ENCODE measurements at regions not wholly inside any gene's neighbourhood (a gene's known extent, or its start where the extent isn't known, plus 50 kb on each side); places are given as distances from the start of the nearest gene placed in this dataset.

DNA sequence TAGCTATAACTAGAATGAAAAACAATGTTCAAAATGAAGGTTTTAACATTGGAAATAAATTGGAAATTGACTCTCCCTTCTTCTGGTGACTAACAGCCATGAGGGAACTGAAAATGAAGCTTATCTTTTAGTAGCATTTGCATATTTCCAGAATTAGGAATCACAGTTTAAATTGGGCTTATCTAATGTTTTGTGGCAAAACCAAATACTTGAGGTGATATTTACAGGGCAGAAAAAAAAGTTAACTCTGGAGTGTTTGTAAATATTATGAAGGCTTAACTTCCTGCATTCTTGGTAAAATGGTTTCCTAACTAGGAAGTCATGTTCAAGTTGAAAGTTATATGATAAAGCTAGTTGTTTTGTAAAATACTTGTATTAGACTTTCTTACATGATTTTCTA is 96.4 kb upstream of the SOX9 start:
- no peak for DNase-seq

DNA sequence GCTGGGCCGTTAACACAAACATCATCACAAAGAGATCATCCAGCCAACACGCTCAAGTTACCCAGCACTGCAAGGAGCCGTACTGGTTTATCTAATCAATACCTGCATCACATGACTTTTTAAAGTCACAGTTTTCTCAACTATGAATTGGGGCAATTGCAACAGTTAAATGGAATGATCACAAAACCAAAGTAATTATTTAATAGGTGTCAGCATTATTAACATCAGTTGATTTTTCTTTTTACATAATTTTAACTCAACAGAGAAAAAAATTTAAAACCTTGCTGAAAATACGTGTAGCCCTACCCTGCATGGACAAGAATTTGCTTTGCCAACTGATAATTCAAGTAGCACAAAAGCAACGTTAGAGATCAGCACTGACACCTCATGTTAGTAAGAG is 95.7 kb upstream of the SOX9 start:
- no peak for DNase-seq

DNA sequence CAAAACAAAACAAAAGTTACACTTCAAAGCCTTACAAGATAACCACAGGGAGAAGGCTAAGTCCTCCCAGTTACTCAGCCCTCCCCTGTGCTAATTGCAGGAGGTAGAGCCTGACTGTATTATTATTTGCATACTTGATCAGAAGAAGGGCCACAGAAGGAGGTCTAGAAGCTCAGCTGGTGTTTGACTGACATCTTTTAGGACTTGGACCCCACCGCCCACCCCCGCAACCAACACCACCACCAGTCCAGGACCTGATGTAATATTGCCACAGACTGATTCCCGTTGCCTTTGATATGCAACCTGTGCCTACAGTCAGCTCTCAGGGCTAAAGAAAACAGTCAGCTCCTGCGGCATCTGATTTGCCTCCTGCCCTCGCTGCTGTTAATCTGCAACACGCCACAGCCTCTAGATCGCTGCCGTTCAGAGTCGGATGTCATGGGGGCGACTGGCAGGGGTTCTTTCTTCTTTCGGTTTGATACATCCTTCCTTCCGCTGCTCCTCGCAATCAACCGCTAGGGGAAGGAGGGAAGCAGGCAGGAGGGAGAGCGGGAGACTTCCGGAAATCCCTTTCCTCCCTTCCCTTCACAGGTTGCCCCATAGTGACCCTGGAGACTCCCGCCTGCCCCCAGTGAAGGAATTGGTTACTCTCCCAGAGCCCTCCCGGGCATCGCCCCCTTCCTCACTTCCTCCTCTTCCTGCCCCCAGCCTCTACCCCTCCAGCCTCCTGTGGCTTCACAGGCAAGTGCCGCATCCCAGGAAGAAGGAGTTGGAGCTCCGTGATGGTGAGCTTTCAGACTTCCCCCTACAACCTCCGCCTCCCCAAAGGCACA is 90.5 kb upstream of the SOX9 start:
- DNase-seq = peak; percentile 13

DNA sequence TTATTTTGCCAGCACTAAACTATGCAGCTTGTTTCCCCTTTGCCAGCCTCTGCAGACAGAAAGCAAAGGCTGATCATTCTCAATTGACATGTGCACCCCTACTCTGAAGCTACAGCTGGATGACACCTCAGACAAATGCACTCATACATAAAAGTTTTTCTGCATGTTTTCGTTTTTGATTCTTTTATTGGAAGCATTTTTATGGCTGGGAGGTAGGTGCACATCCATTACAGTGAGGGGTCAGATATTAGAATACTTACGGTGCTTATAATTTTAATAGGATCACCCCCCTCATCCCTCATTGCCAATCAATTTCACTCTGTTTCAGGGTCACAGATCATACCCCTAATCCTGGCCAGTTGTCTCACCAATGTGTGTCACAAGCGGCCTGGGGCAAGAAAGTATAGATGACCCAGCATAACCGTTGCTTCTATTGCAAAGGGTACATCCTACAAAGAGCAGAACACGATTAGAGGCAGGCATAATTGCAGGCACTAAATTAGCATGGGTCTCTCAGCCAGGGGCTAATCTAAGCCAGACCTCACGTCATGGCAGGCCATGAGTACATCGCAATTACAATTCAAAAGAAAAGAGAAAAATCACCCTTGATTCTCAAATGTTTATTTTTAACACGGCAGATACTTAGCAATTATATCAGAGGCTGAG is 89.5 kb upstream of the SOX9 start:
- DNase-seq = no peak

DNA sequence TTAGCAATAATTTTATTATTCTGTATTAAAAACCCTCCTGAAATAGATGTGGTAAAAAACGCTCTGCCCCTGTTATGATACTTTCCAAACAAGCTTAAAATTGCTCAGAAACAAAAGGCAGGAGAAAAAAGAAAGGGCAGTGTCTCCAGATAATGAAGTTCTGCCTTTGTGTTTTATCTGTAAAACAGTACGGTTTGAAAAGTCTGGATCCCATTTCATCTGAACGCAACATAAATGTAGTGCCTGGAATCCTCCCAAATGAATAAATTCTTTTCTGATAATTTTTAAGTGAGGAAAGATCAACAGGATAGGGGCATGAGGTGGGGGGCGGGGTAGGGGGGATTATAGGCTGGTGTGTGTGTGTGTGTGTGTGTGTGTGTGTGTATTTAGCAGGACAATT is 87.5 kb upstream of the SOX9 start:
- DNase-seq = no peak

DNA sequence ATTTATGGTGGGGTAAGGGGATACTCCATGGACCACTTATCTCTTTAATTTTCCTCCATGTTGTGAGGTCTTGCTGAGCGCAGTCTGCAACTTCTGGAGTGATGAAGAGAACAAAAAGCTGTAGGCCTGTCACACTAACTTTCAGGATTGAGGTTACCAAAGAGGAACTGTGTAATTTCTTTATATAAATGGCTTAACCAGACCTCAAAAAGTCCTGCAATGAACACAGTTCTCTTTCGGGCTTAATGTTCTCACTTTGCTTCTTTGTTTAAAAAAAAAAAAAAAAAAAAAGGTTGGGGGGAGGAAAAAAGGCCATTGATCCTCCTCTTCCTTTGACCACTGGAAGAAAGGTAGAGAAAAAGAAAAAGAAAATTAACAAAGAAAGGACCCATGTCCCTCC is 86.8 kb upstream of the SOX9 start:
- DNase-seq = no peak

DNA sequence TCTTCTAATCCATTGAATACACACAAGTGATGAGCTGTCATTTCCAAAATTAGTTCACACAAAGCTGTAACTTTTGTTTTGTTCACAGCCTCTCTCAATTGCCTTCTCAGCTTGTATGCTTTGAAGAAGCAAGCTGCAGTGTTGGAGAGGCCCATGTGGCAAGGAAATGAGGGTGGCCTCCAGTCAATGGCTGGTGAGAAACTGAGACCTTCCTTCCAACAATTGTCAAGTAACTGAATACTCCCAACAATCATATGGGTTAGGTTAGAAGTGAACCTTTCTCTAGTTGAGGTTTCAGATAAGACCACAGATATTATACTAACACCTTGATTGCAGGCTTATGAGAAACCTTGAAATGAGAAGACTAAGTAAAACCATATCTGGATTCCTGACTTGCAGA is 82.4 kb upstream of the SOX9 start:
- no peak for DNase-seq

DNA sequence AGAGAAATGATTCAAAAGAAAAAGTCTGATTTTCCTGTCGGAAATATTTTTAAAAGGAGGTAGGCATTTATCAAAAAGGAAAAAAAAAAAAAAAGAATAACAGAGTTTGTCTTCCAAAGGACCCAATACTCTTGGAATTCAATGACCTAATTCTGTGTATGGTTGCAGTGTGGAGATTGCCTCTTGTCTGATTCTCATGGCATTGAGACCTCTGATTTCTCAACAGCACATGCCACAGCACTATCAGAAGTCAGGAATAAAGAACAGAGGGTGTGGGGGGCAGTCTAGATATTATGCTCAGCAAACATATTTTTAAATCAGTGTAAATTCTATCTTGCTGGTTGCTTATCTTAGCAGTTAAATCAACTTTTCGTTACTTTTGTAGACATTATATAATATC is 81.3 kb upstream of the SOX9 start:
- DNase-seq = no peak

DNA sequence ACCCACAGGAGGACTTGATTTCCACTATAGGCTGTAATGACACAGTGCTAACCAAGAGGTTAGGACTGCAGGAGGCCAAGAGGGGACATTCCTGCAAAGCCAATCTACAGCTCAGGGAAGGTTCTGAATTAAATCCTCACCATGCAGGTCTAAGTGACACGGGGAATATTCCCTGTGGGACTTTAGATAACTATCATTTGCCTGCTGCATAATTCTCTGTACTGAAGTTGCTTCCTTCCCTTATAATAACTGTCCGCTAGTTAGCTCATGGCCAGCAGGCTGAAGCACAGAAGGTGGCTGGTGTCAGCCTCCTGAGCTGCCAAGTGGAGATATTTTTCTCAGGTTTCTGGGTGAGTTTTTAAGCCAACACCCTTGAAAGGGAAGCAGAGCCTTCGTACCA is 74.6 kb upstream of the SOX9 start:
- no peak for DNase-seq

DNA sequence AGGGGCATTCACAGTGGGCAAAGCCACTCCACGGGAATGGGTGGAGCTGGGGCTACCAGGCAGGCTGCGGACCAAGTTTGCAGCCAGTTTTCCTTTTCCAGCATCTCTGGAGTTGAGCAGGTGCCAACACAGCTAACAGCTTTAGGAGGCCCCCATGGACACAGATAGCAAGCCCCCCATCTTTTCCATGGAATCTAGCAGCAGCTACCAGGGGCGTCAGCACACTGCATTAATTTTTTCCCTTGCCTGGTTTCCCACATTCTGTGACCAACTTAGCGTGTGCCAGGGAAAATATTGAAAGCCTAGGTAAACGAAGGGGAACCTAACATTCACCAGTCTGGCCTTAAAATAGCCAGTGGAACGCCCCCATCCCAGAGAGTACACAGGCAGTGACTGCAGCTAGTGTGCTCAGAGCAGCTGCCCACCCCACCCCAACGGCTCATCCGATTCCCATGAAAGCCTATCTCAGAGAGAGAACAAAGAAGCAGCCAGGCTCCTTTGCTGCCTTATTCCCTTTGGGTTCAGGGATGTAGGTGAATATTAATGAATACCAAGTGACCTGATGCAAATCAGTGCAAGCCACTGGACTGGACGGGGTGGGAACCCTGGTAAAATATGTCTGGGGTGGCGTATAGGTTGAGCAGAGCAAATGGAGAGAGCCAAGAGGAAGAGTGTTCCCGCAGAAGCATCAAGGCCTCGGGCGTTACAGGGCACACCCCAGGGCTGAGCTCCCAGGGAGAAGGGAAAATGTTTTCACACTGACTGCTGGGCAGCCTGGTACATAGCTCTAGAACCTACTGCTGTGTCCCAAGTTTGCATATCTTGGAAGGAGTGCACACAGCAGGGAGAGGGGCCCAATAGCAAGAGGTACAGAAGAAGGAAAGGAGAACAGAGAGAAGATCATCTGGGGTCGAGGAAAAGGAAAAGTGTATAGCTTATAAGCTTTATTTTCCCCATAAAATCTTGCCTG is 73.9 kb upstream of the SOX9 start:
- no peak for DNase-seq

DNA sequence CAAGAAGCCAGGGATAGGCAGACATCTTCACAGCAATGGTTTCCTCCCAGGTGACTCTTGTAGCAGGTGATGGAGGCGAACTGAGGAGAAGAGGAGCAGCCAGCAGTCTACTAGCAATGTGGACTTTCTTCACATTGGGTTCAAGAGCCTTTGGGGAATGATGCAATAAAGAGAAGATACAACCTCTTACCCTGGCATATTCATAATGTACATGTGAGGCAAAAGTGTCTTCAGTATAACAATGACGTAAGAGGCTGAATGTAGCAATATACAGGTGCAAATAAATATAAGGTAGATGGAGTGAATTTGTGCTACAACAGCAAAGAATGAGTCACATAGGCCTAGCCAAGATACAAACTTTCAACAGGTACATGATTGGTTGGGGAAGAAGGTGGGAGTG is 70.9 kb upstream of the SOX9 start:
- DNase-seq = no peak

DNA sequence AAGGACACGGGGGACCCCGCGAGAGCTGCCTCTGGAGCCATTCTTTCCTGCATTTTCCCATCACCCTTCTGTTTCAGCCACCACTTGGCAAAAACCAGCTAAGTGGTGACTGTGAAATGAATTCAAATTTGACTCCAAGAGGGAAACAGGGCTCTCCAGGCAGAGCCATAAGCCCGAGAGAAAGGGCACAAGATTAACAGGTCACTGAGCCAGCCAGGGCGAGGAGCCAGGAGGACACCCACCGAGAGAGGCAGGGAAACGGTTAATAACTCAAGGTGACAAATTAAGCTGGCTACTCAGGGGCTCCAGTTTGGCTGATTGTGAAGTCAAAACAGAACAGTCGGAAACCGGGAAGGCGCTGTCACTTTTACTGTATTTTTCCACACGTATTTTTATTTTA is 67.8 kb upstream of the SOX9 start:
- no peak for DNase-seq

DNA sequence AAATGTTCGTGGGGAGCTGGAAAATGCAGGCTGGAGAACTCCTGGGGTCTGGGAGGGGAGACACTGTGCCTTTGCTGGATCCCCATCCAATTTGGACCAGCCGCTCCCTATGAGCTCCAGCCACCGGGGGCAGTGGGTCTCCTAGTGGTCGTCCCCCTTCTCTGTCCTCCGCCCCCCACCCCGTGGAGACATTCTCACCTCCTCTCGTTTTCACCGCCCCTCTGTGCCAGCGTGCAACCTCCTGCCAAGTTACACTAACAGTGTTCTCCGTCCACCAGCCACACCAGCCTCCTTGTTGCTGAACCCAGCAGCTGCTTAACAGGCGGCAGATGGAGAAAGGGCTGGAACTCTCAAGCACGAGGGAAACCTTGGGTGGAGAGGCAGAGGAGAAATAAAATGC is 67.4 kb upstream of the SOX9 start:
- no peak for DNase-seq

DNA sequence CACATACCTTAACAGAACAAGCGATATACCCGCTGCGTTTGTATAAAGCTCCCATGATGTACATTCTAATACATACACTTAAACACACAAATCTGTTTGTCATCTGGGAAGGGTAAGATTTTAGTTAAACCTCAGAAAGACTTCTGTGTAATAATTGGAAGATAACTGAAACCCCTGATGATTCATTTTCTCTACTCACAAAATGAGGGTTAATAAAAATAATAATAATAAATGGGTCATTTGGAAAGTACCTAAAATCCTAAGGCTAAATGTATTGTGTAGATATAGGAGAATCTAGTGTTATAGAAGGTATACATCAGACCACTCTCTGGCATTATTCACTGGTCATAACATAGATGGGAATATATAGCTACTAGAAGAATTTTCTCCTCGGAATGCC is 64.7 kb upstream of the SOX9 start:
- no peak for DNase-seq

DNA sequence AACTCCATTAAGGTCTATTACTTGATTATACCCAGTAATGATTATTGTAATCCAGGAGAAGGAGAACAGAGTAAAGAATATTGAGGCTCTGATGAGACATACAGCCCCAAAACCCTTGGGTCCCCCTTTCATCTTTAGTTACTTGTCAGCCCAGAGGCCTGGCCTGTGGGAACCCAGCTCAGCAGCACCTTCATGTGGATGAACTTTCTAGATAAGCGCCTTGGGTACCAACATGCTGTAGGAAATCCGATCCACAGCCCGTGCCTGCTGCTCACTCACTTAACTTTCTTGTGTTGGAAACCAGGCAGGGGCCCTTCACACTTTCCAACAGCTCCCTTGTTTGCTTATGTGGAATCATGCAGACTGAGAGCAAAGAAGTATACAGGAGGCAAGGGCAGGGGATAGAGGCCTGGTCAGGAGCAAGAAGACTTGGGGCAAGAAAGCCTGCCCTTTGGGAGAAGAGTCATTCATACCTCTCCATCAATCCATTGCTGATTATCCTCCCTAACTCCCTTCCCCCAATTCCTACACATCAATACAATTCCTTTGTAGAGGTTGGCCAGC is 64.0 kb upstream of the SOX9 start:
- DNase-seq = no peak

DNA sequence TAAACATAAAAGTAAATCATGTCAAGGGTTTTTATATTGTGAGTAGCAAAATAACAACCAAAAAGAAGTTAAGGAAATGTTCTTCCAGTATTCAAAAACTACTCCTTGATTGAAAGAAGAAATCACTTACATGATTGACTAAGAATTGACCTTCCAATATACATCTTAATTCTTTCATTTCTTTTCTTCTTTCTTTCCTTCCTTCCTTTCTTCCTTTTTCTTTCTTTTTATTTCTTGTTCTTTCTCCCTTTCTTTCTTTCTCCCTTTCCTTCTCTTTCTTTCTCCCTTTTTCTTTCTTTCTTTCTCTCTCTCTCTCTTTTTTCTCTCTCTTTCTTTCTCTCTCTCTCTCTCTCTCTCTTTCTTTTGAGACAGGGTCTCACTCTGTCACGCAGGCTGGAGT is 60.7 kb upstream of the SOX9 start:
- DNase-seq = no peak

DNA sequence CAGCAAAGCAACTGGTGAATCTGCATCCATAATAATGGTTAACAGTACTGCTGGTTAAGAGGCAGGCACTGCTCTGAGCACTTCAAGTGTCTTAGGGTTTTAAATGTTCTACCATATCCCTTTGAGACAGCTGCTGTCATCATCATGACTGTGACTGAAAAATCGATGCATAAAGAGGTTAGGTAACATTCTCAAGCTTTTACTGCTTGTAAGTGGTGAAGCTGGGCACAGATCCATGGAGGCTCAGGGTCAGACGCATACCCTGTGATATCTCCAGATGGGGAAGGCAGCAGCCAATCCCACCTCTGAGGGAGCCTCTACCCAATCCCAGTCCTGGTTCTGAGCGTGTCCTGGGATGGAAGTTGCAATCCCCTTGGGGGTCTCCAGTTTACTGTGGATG is 57.6 kb upstream of the SOX9 start:
- no peak for DNase-seq

DNA sequence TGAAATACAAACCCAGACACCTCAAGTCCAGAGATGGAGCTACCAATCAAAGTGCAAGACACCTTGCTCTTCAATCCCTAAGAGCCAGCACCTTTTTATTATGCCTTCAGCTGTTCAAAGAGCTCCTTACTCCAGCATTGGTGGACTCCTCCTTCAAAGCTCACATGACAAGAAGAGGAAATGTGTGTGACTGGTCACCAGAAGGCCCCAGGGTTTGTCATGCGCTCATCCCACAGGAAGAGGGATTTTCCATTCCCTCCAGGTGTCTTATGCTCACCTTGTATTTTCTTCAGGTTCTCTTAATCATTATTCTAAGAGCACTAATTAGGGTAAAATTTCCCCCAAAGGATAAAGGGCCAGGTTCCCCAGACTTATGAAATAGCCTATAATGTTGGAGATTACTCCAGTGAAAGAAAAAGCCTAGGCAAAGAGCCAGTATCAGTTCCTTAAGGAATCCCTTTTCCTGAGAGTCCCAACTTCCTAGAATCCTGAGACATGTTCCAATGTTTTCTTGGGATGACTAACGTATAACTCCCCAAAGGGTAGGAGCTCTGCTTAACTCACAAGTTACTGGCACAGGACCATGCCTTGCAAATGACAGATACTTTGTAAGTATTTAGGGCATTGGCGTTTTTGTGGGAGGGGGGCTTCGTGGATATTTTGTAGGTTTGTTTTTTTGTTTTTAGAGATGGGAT is 56.9 kb upstream of the SOX9 start:
- DNase-seq = no peak

DNA sequence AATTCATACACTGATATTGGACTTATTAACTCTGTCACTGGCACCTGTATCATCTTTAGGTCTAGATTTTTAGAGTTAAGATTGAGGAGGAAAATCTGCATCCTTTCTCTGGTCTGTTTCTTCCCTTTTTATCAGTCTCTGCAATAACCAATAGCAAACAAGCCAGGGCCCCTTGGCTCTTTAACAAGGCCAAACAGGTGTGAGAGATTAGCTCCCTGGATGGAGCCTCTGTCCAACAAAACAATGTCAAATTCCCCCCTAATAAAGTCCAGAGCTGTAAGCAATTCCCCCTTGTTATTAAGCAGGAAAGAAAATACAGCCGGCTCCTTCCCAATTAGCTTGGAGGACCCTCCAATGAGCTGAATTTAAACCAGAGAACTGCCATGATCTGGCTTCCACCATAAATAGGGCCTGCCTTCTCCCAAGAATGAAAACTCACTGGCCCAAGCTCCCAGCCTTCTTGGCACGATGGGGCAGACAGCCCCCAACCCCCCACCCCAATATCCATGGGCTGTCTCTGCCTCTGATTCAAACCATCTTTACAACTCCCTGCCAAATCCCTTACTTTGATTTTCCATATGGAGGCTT is 56.1 kb upstream of the SOX9 start:
- DNase-seq = no peak

DNA sequence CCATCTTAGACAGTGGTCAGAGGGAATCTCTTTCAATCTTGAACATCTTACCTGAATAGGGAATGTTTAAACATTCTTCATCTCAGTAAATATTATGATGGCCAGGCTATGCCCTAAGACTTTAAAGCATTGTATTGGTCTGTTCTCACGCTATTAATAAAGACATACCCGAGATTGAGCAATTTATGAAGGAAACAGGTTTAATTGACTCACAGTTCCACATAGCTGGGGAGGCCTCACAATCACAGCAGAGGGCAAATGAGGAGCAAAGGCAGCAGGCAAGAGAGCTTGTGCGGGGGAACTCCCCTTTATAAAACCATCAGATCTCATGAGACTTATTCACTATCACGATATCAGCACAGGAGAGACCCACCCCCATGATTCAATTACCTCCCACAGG is 55.3 kb upstream of the SOX9 start:
- no peak for DNase-seq

DNA sequence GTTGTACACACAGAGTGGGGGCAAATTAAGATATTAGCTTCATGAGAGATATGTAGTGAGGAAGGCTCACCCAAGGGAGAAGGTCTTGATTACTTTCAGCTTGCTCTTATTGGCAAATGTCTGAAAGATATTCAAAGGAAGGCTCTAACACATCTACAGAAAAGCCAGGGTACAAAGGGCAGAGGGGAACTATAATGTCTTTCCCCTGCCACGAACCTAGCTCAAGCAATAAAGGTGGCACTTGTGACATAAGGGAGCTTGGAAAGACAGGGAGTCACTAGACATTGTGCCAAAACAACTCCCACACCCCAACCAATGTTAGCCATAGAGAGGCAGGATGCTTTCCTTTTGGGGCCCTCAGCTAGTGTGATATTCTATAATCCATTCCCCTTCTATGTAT is 52.2 kb upstream of the SOX9 start:
- DNase-seq = no peak

DNA sequence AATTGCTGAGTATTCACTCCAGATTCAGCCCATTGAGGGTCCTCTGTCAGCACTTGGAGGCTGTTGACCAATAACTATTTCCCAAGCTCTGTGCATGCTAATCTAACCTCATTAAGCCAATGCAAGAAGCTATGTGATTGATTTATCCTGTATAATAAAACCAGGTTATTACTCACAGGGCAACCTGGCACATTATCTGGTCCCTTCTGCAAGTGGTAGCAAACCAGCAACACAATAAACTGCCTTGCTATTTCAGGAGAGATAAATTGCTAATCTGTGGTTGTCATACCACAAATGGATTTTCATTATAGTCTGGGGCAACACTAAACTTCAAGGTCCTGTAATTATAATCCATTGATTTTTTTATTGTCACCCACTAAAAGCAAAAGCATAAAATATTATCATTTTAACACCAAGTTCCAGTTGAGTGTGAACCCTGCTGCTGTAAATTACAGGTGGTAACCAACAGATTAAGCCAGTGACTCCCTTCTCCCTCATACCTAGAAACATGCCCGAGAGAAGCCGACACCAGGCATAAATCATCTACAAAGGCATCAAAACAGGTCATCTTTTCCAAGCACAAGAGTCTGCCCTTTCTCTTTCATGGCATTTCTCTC is 51.1 kb upstream of the SOX9 start:
- no peak for DNase-seq

All from hematopoietic multipotent progenitor cell treated with erythropoietin and hydrocortisone succinate and interleukin-3 and kit ligand, for 4 days (in vitro differentiated cells).